HG03039 (cell line): ENCODE measurements at regions not wholly inside any gene's neighbourhood (a gene's known extent, or its start where the extent isn't known, plus 50 kb on each side); places are given as distances from the start of the nearest gene placed in this dataset.
"Not testable (repeated sequence)": the region's sequence is repeated elsewhere in the genome, so short reads cannot be mapped to it uniquely, and the experiment has no call there.

ENCODE experiments used
- ATAC-seq: cut with Tn5 transposase; IDR thresholded peaks from one replicate; pipeline ENCODE4 v1.9.1; 2021; ENCODE audit warnings: mild to moderate bottlenecking, moderate library complexity; ENCODE audit not compliant: unreplicated experiment

GRCh38 chr6:14472255-14472985, 354.8 kb downstream of the CD83 start:
- no peak for ATAC-seq

- no peak for ATAC-seq
Observed at GRCh38 chr6:14472986-14473337, 355.4 kb downstream of the CD83 start.

GRCh38 chr6:14474816-14475215, 357.2 kb downstream of the CD83 start:
- ATAC-seq = no peak

DNA sequence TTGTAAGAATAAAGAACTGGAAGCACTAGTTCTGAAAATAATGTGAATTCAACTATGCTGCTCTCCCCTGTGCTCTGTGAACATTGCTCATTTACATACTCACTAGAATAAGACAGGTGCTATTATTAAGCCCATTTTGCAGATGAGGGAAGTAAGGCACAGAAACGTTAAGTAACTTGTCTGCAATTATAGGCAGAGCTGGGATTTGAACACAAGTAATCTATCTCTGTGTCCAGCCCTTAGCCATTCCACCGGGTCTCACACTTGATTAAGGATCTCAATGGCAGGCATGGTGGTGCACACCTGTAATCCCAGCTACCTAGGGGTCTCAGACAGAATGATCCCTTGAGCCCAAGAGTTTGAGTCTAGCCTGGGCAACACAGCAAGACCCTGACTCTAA, 357.7 kb downstream of the CD83 start:
- no peak for ATAC-seq

DNA sequence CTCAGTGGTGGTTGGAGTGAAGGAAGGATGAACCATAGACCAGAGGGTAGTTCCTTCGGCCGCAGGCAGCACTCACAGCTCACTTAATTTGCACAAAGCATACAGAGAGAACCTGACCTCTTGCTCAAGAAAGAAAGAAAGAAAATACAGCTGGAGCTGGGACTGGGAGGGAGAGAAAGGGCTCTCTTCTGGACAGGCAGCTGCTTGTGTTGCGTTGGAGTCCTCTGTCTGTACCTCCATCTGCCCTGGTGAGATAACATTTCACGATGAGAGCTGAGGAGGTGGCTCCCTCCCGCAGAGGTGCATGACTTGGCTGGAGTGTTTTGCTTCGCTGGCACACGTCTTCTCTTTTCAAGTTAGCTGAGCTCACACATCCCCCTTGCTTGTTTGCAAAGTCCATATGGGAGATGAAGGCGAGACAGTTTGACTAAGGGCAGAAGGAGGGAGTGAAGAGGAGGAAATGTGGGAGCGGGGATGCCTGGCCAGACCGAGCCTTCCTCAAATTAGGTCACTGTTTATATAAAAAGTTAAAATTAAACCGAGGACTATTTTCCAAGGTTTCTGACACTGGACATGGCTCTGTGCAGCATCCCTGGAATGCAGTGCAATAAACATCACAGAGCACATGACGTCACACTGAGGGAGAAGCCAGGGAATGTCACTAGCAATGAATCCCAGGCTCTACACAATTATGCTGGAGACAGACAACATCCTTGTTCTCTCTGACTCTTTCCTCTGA, 359.4 kb downstream of the CD83 start:
- ATAC-seq = no peak

DNA sequence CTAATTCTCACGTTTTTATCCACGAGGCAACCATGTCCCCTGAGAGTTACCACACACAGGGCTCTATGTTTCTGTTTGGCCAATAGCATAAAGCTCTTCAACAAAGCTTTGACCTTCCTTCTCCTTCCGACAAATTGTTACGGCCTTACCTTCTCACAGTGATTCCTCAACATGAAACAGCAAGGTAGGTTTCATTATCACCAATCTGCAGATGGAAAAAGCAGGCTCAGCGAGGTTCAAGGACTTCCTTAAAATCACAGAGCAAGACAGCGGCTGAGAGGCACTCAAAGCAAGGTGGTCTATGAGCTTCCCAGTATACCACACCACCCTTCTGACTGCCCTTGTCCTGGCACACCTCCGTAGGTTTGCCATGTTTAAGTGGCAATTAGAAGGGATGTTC, 360.0 kb downstream of the CD83 start:
- ATAC-seq = no peak

- no peak for ATAC-seq
Observed at GRCh38 chr6:14478381-14479225, 361.0 kb downstream of the CD83 start.

- not testable (repeated sequence) for ATAC-seq
Observed at GRCh38 chr6:14481946-14482345, 364.4 kb downstream of the CD83 start.

DNA sequence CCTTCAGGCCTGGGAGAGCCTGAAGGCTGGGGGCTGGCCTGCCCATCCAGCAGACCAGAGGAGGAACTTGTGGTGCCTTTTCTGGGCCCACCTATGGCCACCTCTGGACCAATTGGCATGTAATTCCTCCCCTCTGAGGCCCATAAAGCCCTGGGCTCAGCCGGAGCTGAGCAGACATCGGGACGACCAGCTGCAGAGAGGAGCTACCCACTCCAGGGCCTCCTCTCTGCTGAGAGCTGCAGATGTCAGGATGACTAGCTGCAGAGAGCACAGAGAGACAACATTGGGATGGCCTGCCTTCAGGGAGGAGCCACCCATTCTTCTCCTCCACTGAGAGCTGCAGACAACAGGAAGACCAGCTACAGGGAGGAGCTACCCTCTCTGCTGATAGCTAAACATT, 370.1 kb downstream of the CD83 start:
- no peak for ATAC-seq

GRCh38 chr6:14488180-14488579, 370.6 kb downstream of the CD83 start:
- ATAC-seq = no peak

GRCh38 chr6:14489445-14489844, 371.9 kb downstream of the CD83 start:
- no peak for ATAC-seq

GRCh38 chr6:14498748-14499147, 381.2 kb downstream of the CD83 start:
- no peak for ATAC-seq

- ATAC-seq = no peak
Observed at GRCh38 chr6:14499309-14499708, 381.7 kb downstream of the CD83 start.

DNA sequence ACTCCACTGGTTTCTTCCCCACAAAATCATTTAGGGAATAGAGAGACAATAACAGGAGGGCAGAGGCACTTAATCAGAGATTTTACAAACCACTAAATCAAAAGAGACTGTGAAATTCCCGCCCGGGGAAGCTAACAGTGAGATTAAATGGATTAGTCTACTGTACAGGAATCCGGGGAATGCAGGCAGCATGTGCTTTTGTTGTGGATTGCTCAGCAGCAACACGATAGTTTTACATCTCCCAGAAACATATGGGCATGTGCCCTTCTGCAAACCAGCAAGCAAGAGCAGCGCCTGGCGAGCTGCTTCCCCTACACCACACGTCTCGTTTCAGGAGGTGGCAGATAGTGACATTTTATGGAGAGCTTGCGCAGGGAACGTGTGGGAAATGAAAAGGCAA, 382.3 kb downstream of the CD83 start:
- ATAC-seq = no peak

DNA sequence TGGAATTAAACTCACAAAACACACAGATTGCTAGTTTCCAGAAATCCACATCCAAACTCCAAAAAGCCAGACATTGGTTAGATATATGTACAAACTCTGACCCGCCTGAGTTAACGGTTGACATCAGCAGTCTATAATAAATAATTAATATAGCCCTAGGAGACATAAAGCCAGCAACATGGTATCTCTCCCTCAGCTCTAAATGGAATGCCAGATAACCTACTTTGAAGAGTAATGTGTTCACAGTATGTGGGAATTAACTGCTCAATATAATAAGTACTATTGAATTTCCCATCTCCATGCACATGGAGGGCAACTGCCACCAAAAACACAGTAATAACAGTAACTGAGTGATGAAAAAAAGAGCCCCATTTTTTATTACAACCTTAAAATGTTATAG, 383.2 kb downstream of the CD83 start:
- ATAC-seq = no peak

- ATAC-seq = no peak
Observed at GRCh38 chr6:14501240-14501639, 383.7 kb downstream of the CD83 start.

DNA sequence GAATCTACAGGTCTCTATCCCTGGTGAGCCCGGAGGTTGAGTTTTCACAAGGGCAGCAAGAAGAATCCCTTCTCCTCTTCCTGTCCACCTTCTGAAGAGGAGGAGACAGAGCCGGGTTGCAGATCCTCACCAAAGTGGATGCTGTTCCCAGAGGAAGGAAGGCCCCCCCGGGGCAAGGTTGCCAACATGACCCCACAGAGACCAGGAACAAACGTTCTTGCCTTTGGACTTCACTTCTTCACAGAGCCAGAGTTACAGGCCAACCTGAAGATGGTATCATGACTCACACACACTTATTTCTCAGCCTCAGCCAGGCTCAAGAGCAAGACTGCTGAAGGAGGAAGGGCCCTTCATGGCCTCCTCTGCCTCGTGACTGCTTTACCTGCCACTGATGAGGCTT, 384.3 kb downstream of the CD83 start:
- no peak for ATAC-seq

DNA sequence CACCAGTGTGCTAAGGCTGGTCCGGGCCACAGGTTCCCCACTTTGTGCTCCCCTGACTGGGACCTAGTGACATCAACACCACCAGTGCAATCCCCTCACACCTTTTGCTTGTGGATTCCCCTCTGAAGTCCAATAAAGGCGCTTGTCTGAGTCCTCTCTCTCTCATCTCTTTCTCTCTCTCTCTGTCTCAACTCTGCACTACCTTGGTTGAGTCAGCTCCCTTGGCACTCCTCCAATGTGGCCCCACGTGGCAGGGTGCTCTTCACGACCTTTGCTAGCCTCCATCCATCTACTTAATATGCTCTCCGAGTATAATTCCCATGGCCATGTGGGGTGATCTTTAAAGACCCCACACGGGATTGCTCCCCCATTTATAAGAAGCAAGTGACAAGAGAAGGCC, 385.0 kb downstream of the CD83 start:
- ATAC-seq = no peak

- ATAC-seq = no peak
Observed at GRCh38 chr6:14505401-14505800, 387.8 kb downstream of the CD83 start.

DNA sequence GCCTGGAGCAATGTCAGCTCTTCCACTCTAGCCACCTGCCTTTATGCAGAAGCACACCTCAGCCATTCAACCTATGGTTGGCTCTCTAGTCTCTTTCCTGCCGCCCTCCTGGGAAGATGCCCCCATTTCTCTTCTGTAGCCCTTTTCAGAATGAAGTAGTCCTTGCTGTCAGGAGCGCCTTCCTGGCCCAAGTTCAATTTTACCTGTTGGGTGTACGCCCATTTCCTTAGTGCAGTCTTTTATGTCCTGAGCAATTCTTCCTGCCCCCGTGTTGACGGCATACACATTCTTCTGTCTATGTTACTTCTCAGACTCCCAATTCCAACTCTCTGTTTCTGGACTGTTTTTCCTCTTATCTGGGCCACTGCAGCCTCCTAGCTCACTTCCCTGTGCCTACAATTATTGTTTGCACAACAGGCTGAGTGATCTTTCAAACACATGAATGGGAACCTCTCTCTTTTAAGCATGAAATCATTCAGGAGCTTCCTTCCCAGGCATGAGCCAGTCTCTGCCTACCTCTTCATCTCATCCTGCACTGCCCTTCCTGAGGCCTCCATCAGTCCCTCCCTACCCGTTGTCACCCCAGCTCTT, 389.2 kb downstream of the CD83 start:
- ATAC-seq = no peak

- no peak for ATAC-seq
Observed at GRCh38 chr6:14509120-14509519, 391.5 kb downstream of the CD83 start.
